ENCODE measurements at regions not wholly inside any gene's neighbourhood (a gene's known extent, or its start where the extent isn't known, plus 50 kb on each side); places are given as distances from the start of the nearest gene placed in this dataset.
"Not testable (repeated sequence)": the region's sequence is repeated elsewhere in the genome, so short reads cannot be mapped to it uniquely, and the experiment has no call there.

- no peak for DNase-seq (ENCODE audit: low read depth)
Measured at GRCh38 chr22:48493733-48494132, 1333.9 kb downstream of the BRD1 start.

GRCh38 chr22:48492366-48493320, 1335.0 kb downstream of the BRD1 start:
- DNase-seq (ENCODE audit: low read depth), result no peak

GRCh38 chr22:48491451-48491941, 1336.2 kb downstream of the BRD1 start:
- DNase-seq (ENCODE audit: low read depth), result no peak

GRCh38 chr22:48490500-48491411, 1336.9 kb downstream of the BRD1 start:
- no peak for DNase-seq (ENCODE audit: low read depth)

- DNase-seq (ENCODE audit: low read depth), result no peak
Measured at GRCh38 chr22:48489551-48490499, 1337.8 kb downstream of the BRD1 start.

- no peak for DNase-seq (ENCODE audit: low read depth)
Measured at GRCh38 chr22:48488611-48489511, 1338.8 kb downstream of the BRD1 start.

GRCh38 chr22:48488149-48488551, 1339.5 kb downstream of the BRD1 start:
- no peak for DNase-seq (ENCODE audit: low read depth)

- DNase-seq (ENCODE audit: low read depth), result no peak
Measured at GRCh38 chr22:48486558-48486957, 1341.1 kb downstream of the BRD1 start.

- no peak for DNase-seq (ENCODE audit: low read depth)
Measured at GRCh38 chr22:48486134-48486532, 1341.5 kb downstream of the BRD1 start.

GRCh38 chr22:48485149-48486133, 1342.2 kb downstream of the BRD1 start:
- no peak for DNase-seq (ENCODE audit: low read depth)

- no peak for DNase-seq (ENCODE audit: low read depth)
Measured at GRCh38 chr22:48483764-48484528, 1343.7 kb downstream of the BRD1 start.

GRCh38 chr22:48482771-48483170, 1344.9 kb downstream of the BRD1 start:
- DNase-seq (ENCODE audit: low read depth), result no peak

- not testable (repeated sequence) for DNase-seq (ENCODE audit: low read depth)
Measured at GRCh38 chr22:48482198-48482597, 1345.5 kb downstream of the BRD1 start.

GRCh38 chr22:48481748-48482147, 1345.9 kb downstream of the BRD1 start:
- no peak for DNase-seq (ENCODE audit: low read depth)

- no peak for DNase-seq (ENCODE audit: low read depth)
Measured at GRCh38 chr22:48478529-48479265, 1349.0 kb downstream of the BRD1 start.

- DNase-seq (ENCODE audit: low read depth), result no peak
Measured at GRCh38 chr22:48478124-48478523, 1349.5 kb downstream of the BRD1 start.

GRCh38 chr22:48477031-48477721, 1350.5 kb downstream of the BRD1 start:
- DNase-seq (ENCODE audit: low read depth), result no peak
